Tibial nerve (tissue), 4 donors: ENCODE measurements at regions not wholly inside any gene's neighbourhood (a gene's known extent, or its start where the extent isn't known, plus 50 kb on each side); places are given as distances from the start of the nearest gene placed in this dataset.

Experiments
- CTCF ChIP-seq, 5 experiments: fragments of 200-600 bp in 3 of 5; fragments of 450-650 bp in 2 of 5; sonication (generic) in 3 of 5; IDR thresholded peaks; one replicate each; pipeline ENCODE4 v1.5.1; 2016 to 2019; ENCODE audit warnings: antibody characterized with exemption in 5 of 5, mild to moderate bottlenecking in 3 of 5, moderate library complexity in 2 of 5
- EP300 ChIP-seq, 2 donors: sonication (generic); formaldehyde crosslinking; IDR thresholded peaks; one replicate each; pipeline ENCODE4 v1.6.1; 2017; ENCODE audit warnings: antibody characterized with exemption in 2 of 2, mild to moderate bottlenecking in 1 of 2
- POLR2A ChIP-seq, 2 donors: fragments of 450-650 bp; IDR thresholded peaks; one replicate each; pipeline ENCODE4 v1.6.1; 2017; ENCODE audit warnings: antibody characterized with exemption in 2 of 2, mild to moderate bottlenecking in 2 of 2, moderate library complexity in 2 of 2

- TF ChIP-seq CTCF (IDR thresholded peaks at IDR 0.05) (no peak), POLR2A (IDR thresholded peaks at IDR 0.05) (no peak), EP300 (IDR thresholded peaks at IDR 0.05) (no peak)
These were observed 175.2 kb downstream of the KCNJ2 start for GRCh38 chr17:70344386-70345060.
